GM12892 (cell line): ENCODE measurements at regions not wholly inside any gene's neighbourhood (a gene's known extent, or its start where the extent isn't known, plus 50 kb on each side); places are given as distances from the start of the nearest gene placed in this dataset.

ENCODE experiments used
- POLR2A ChIP-seq: IDR thresholded peaks from 2 replicates; pipeline ENCODE4 v1.6.1; 2011; ENCODE audit warnings: low read depth, low read length, control low read depth
- POLR2AphosphoS5 ChIP-seq: IDR thresholded peaks from 2 replicates; pipeline ENCODE4 v1.6.1; 2011; ENCODE audit warnings: low read depth, low read length, control low read depth

GRCh38 chr11:112628676-112629075 is 332.5 kb upstream of the NCAM1 start:
- TF ChIP-seq POLR2AphosphoS5 (no peak), POLR2A (no peak)
